ENCODE measurements at regions not wholly inside any gene's neighbourhood (a gene's known extent, or its start where the extent isn't known, plus 50 kb on each side); places are given as distances from the start of the nearest gene placed in this dataset.

GRCh38 chr20:40786336-40786735 is 97.3 kb upstream of the MAFB start:
- H3K27me3 ChIP-seq (ENCODE audit: control insufficient read depth in 4 of 4, insufficient read depth in 4 of 4, low read length in 3 of 4) = no peaks in the 10 kb centered on the region
- no peak overlapping the region for H3K9ac ChIP-seq (ENCODE audit: low read depth in 1 of 2, low read length in 2 of 2)
- no peak overlapping the region for H3K4me3 ChIP-seq (ENCODE audit: low read depth in 1 of 3, low read length in 3 of 3)
- H3K27ac ChIP-seq (ENCODE audit: low read depth in 1 of 2, low read length in 2 of 2) = no peak overlapping the region
- 87% methylated on average over 11 of the region's 11 CpGs for WGBS
- H3K9me3 ChIP-seq (ENCODE audit: control insufficient read depth in 4 of 4, low read length in 3 of 4) = no peaks in the 10 kb centered on the region
- H3K36me3 ChIP-seq (ENCODE audit: control insufficient read depth in 4 of 4, insufficient read depth in 3 of 4, low read depth in 1 of 4, low read length in 3 of 4) = no peaks in the 10 kb centered on the region
- H3K4me1 ChIP-seq (ENCODE audit: control insufficient read depth in 4 of 4, insufficient read depth in 4 of 4, low read length in 3 of 4) = no peaks in the 10 kb centered on the region
- no peak for DNase-seq (ENCODE audit: low spot score)
- TF ChIP-seq HNF4G (IDR thresholded peaks at IDR 0.05) (no peak), JUND (IDR thresholded peaks at IDR 0.05) (no peak), HNF4A (conservative IDR thresholded peaks at IDR 0.05) (no peak), NR2F2 (IDR thresholded peaks at IDR 0.05) (no peak), RAD21 (IDR thresholded peaks at IDR 0.05) (no peak), FOXA2 (IDR thresholded peaks at IDR 0.05) (no peak), GABPA (IDR thresholded peaks at IDR 0.05 in 1 of 2, conservative IDR thresholded peaks at IDR 0.05 in 1 of 2) (no peak), EGR1 (IDR thresholded peaks at IDR 0.05; ENCODE audit: low read depth in 2 of 2) (no peak), TAF1 (conservative IDR thresholded peaks at IDR 0.05) (no peak), YY1 (IDR thresholded peaks at IDR 0.05) (no peak), RXRA (IDR thresholded peaks at IDR 0.05) (no peak), FOXA1 (IDR thresholded peaks at IDR 0.05) (no peak)
- TF ChIP-seq, protein P1, sequence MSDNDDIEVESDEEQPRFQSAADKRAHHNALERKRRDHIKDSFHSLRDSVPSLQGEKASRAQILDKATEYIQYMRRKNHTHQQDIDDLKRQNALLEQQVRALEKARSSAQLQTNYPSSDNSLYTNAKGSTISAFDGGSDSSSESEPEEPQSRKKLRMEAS (IDR thresholded peaks at IDR 0.05) = no peak
- TF ChIP-seq, protein P2, sequence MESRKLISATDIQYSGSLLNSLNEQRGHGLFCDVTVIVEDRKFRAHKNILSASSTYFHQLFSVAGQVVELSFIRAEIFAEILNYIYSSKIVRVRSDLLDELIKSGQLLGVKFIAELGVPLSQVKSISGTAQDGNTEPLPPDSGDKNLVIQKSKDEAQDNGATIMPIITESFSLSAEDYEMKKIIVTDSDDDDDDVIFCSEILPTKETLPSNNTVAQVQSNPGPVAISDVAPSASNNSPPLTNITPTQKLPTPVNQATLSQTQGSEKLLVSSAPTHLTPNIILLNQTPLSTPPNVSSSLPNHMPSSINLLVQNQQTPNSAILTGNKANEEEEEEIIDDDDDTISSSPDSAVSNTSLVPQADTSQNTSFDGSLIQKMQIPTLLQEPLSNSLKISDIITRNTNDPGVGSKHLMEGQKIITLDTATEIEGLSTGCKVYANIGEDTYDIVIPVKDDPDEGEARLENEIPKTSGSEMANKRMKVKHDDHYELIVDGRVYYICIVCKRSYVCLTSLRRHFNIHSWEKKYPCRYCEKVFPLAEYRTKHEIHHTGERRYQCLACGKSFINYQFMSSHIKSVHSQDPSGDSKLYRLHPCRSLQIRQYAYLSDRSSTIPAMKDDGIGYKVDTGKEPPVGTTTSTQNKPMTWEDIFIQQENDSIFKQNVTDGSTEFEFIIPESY (IDR thresholded peaks at IDR 0.05) = no peak
- TF ChIP-seq, protein P3, sequence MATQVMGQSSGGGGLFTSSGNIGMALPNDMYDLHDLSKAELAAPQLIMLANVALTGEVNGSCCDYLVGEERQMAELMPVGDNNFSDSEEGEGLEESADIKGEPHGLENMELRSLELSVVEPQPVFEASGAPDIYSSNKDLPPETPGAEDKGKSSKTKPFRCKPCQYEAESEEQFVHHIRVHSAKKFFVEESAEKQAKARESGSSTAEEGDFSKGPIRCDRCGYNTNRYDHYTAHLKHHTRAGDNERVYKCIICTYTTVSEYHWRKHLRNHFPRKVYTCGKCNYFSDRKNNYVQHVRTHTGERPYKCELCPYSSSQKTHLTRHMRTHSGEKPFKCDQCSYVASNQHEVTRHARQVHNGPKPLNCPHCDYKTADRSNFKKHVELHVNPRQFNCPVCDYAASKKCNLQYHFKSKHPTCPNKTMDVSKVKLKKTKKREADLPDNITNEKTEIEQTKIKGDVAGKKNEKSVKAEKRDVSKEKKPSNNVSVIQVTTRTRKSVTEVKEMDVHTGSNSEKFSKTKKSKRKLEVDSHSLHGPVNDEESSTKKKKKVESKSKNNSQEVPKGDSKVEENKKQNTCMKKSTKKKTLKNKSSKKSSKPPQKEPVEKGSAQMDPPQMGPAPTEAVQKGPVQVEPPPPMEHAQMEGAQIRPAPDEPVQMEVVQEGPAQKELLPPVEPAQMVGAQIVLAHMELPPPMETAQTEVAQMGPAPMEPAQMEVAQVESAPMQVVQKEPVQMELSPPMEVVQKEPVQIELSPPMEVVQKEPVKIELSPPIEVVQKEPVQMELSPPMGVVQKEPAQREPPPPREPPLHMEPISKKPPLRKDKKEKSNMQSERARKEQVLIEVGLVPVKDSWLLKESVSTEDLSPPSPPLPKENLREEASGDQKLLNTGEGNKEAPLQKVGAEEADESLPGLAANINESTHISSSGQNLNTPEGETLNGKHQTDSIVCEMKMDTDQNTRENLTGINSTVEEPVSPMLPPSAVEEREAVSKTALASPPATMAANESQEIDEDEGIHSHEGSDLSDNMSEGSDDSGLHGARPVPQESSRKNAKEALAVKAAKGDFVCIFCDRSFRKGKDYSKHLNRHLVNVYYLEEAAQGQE (IDR thresholded peaks at IDR 0.05) = no peak
- TF ChIP-seq, protein P4, sequence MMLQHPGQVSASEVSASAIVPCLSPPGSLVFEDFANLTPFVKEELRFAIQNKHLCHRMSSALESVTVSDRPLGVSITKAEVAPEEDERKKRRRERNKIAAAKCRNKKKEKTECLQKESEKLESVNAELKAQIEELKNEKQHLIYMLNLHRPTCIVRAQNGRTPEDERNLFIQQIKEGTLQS (IDR thresholded peaks at IDR 0.05) = no peak

- 68% methylated on average over 5 of the region's 5 CpGs for WGBS
- Histone ChIP-seq H3K9me3 (ENCODE audit: control insufficient read depth in 4 of 4, low read length in 3 of 4) (no peaks in the 10 kb centered on the region), H3K4me3 (ENCODE audit: low read depth in 1 of 3, low read length in 3 of 3) (no peak overlapping the region), H3K36me3 (ENCODE audit: control insufficient read depth in 4 of 4, insufficient read depth in 3 of 4, low read depth in 1 of 4, low read length in 3 of 4) (no peaks in the 10 kb centered on the region), H3K4me1 (ENCODE audit: control insufficient read depth in 4 of 4, insufficient read depth in 4 of 4, low read length in 3 of 4) (no peaks in the 10 kb centered on the region), H3K27ac (ENCODE audit: low read depth in 1 of 2, low read length in 2 of 2) (no peak overlapping the region), H3K27me3 (ENCODE audit: control insufficient read depth in 4 of 4, insufficient read depth in 4 of 4, low read length in 3 of 4) (no peaks in the 10 kb centered on the region), H3K9ac (ENCODE audit: low read depth in 1 of 2, low read length in 2 of 2) (no peak overlapping the region)
- DNase-seq (ENCODE audit: low spot score) = no peak
- TF ChIP-seq RXRA (IDR thresholded peaks at IDR 0.05) (no peak), NR2F2 (IDR thresholded peaks at IDR 0.05) (no peak), HNF4A (conservative IDR thresholded peaks at IDR 0.05) (no peak), JUND (IDR thresholded peaks at IDR 0.05) (no peak), SP1 (IDR thresholded peaks at IDR 0.05) (no peak), FOXA2 (IDR thresholded peaks at IDR 0.05) (no peak), TAF1 (conservative IDR thresholded peaks at IDR 0.05) (no peak), EGR1 (IDR thresholded peaks at IDR 0.05; ENCODE audit: low read depth in 2 of 2) (no peak), GABPA (IDR thresholded peaks at IDR 0.05 in 1 of 2, conservative IDR thresholded peaks at IDR 0.05 in 1 of 2) (no peak), FOXA1 (IDR thresholded peaks at IDR 0.05) (no peak)
- TF ChIP-seq, protein P3 (IDR thresholded peaks at IDR 0.05) = no peak
- TF ChIP-seq, protein P1 (IDR thresholded peaks at IDR 0.05) = no peak
- TF ChIP-seq, protein P2 (IDR thresholded peaks at IDR 0.05) = no peak
- TF ChIP-seq, protein P4 (IDR thresholded peaks at IDR 0.05) = no peak
These were observed 98.9 kb upstream of the MAFB start for GRCh38 chr20:40787941-40788340.
